ENCODE measurements at regions not wholly inside any gene's neighbourhood (a gene's known extent, or its start where the extent isn't known, plus 50 kb on each side); places are given as distances from the start of the nearest gene placed in this dataset.

GRCh38 chrX:9335251-9335650 lies 129.6 kb upstream of the TBL1X start:
- DNase-seq (ENCODE audit: low spot score): no peak
- intact Hi-C loops (cut with DNase I): no loop called here

- intact Hi-C loops (cut with DNase I): no loop called here
- no peak for DNase-seq (ENCODE audit: low spot score)
These were observed 128.4 kb upstream of the TBL1X start for GRCh38 chrX:9336456-9336855.

- intact Hi-C loops (cut with DNase I): no loop called here
- no peak for DNase-seq (ENCODE audit: low spot score)
These were observed 127.8 kb upstream of the TBL1X start for GRCh38 chrX:9337046-9337445.

- intact Hi-C loops (cut with DNase I): no loop called here
- DNase-seq (ENCODE audit: low spot score): no peak
These were observed 125.9 kb upstream of the TBL1X start for GRCh38 chrX:9338986-9339385.

- intact Hi-C loops (cut with DNase I): loop anchor here (5.0 kb wide), 1 partner anchor 192 kb away; no protein-coding TSS in a partner anchor
- no peak for DNase-seq (ENCODE audit: low spot score)
These were observed 125.0 kb upstream of the TBL1X start for GRCh38 chrX:9339603-9340491.

GRCh38 chrX:9340598-9341290 lies 124.1 kb upstream of the TBL1X start:
- DNase-seq (ENCODE audit: low spot score): no peak
- intact Hi-C loops (cut with DNase I): loop anchor here (1.0 to 5.0 kb wide), 2 partner anchors 123 to 192 kb away; no protein-coding TSS in a partner anchor

- no peak for DNase-seq (ENCODE audit: low spot score)
- intact Hi-C loops (cut with DNase I): loop anchor here (1.0 to 5.0 kb wide), 2 partner anchors 122 to 191 kb away; no protein-coding TSS in a partner anchor
These were observed 123.3 kb upstream of the TBL1X start for GRCh38 chrX:9341291-9342201.

GRCh38 chrX:9342561-9343051 lies 122.3 kb upstream of the TBL1X start:
- intact Hi-C loops (cut with DNase I): loop anchor here (5.0 kb wide), 1 partner anchor 190 kb away; no protein-coding TSS in a partner anchor

GRCh38 chrX:9343971-9344370 lies 120.9 kb upstream of the TBL1X start:
- intact Hi-C loops (cut with DNase I): loop anchor here (5.0 kb wide), 1 partner anchor 188 kb away; no protein-coding TSS in a partner anchor
- no peak for DNase-seq (ENCODE audit: low spot score)

More at GRCh38 chrX:9342561-9343051, 122.3 kb upstream of the TBL1X start:
- DNase-seq (ENCODE audit: low spot score): peak; percentile 93

- intact Hi-C loops (cut with DNase I): no loop called here
- DNase-seq (ENCODE audit: low spot score): no peak
These were observed 118.9 kb upstream of the TBL1X start for GRCh38 chrX:9345957-9346356.

- DNase-seq (ENCODE audit: low spot score): no peak
- intact Hi-C loops (cut with DNase I): no loop called here
These were observed 115.0 kb upstream of the TBL1X start for GRCh38 chrX:9349572-9350494.

GRCh38 chrX:9351126-9351525 lies 113.7 kb upstream of the TBL1X start:
- intact Hi-C loops (cut with DNase I): no loop called here

GRCh38 chrX:9352243-9352642 lies 112.6 kb upstream of the TBL1X start:
- DNase-seq (ENCODE audit: low spot score): no peak
- intact Hi-C loops (cut with DNase I): no loop called here

More at GRCh38 chrX:9351126-9351525, 113.7 kb upstream of the TBL1X start:
- DNase-seq (ENCODE audit: low spot score): no peak

GRCh38 chrX:9352694-9353411 lies 112.0 kb upstream of the TBL1X start:
- DNase-seq (ENCODE audit: low spot score): no peak
- intact Hi-C loops (cut with DNase I): no loop called here

- peak; percentile 27 for DNase-seq (ENCODE audit: low spot score)
- intact Hi-C loops (cut with DNase I): no loop called here
These were observed 109.9 kb upstream of the TBL1X start for GRCh38 chrX:9354918-9355317.

- peak; percentile 26 for DNase-seq (ENCODE audit: low spot score)
- intact Hi-C loops (cut with DNase I): no loop called here
These were observed 109.1 kb upstream of the TBL1X start for GRCh38 chrX:9355739-9356138.

GRCh38 chrX:9356846-9357245 lies 108.0 kb upstream of the TBL1X start:
- DNase-seq (ENCODE audit: low spot score): peak; percentile 50
- intact Hi-C loops (cut with DNase I): no loop called here

Measured in cardiac septum (tissue), 1 donor.